SK-N-SH (cell line): ENCODE measurements at regions not wholly inside any gene's neighbourhood (a gene's known extent, or its start where the extent isn't known, plus 50 kb on each side); places are given as distances from the start of the nearest gene placed in this dataset.

Source experiments
- CTCF ChIA-PET: fragments of 300-600, 350-600 bp; formaldehyde crosslinking; extraction: SDS; loops from one replicate; lab custom pipeline; 2021; lab: Yijun Ruan, JAX
- POLR2A ChIA-PET: fragments of 350-600 bp; sonication (Branson Sonifier 250); formaldehyde crosslinking; extraction: SDS; loops from one replicate; lab custom pipeline; 2020; ENCODE audit warnings: antibody characterized with exemption, inconsistent platforms; lab: Yijun Ruan, JAX
- DNase-seq: peaks from one replicate; pipeline ENCODE4 v3.0.0; 2012
- H2AFZ ChIP-seq: fragments of 200-600 bp; sonication (generic); 2 replicates; pipeline ENCODE4 v1.8.1; 2016; ENCODE audit warnings: antibody characterized with exemption, mild to moderate bottlenecking, low read depth
- H3F3A ChIP-seq: fragments of 200-600 bp; sonication (generic); replicated peaks from 2 replicates; pipeline ENCODE3; 2016; ENCODE audit warnings: antibody characterized with exemption, mild to moderate bottlenecking; ENCODE audit not compliant: insufficient read depth
- H3K27ac ChIP-seq, 2 experiments: fragments of 200-500 bp in 1 of 2; fragments of 200-600 bp in 1 of 2; sonication (Bioruptor generic) in 1 of 2; sonication (generic), shearing (Covaris generic) in 1 of 2; 2 replicates each; pipeline versions ENCODE4 v1.5.1 to v1.6.1; 2014 to 2016; ENCODE audit warnings: low read depth in 2 of 2, inconsistent platforms in 1 of 2, low read length in 1 of 2, mild to moderate bottlenecking in 1 of 2, mixed read lengths in 1 of 2
- H3K27me3 ChIP-seq: fragments of 200-600 bp; sonication (generic), shearing (Covaris generic); 2 replicates; pipeline ENCODE4 v1.6.1; 2016; ENCODE audit warnings: mixed run types; ENCODE audit not compliant: insufficient read depth
- H3K36me3 ChIP-seq, 2 experiments: fragments of 200-500 bp in 1 of 2; fragments of 200-600 bp in 1 of 2; sonication (Bioruptor generic) in 1 of 2; sonication (generic) in 1 of 2; replicated peaks in 1 of 2; 2 replicates each; pipeline versions ENCODE3 to v1.5.1; 2014 to 2016; ENCODE audit warnings: low read length in 1 of 2, mild to moderate bottlenecking in 1 of 2; ENCODE audit not compliant: insufficient read depth in 2 of 2, control insufficient read depth in 1 of 2
- H3K4me1 ChIP-seq, 2 experiments: fragments of 200-500 bp in 1 of 2; fragments of 200-600 bp in 1 of 2; sonication (Bioruptor generic) in 1 of 2; sonication (generic), shearing (Covaris generic) in 1 of 2; 2 replicates each; pipeline versions ENCODE4 v1.5.1 to v1.6.1; 2014 to 2016; ENCODE audit warnings: low read depth in 1 of 2, low read length in 1 of 2, mixed run types in 1 of 2; ENCODE audit not compliant: insufficient read depth in 2 of 2, control insufficient read depth in 1 of 2
- H3K4me2 ChIP-seq: fragments of 200-600 bp; sonication (generic), shearing (Covaris generic); 2 replicates; pipeline ENCODE4 v1.6.1; 2017; ENCODE audit warnings: mixed run types
- H3K4me3 ChIP-seq, 2 experiments: fragments of 200-500 bp in 1 of 2; fragments of 200-600 bp in 1 of 2; sonication (Bioruptor generic) in 1 of 2; sonication (generic), shearing (Covaris generic) in 1 of 2; 2 replicates each; pipeline versions ENCODE4 v1.5.1 to v1.8.1; 2014 to 2016; ENCODE audit warnings: low read depth in 2 of 2, inconsistent platforms in 1 of 2, low read length in 1 of 2, mild to moderate bottlenecking in 1 of 2, mixed read lengths in 1 of 2, moderate library complexity in 1 of 2
- H3K79me2 ChIP-seq: fragments of 200-600 bp; sonication (generic); 2 replicates; pipeline ENCODE4 v1.8.1; 2017; ENCODE audit warnings: mild to moderate bottlenecking; ENCODE audit not compliant: insufficient read depth
- H3K9ac ChIP-seq: fragments of 200-600 bp; sonication (generic); 2 replicates; pipeline ENCODE4 v1.6.1; 2017; ENCODE audit warnings: mixed run types
- H3K9me2 ChIP-seq: fragments of 200-600 bp; sonication (generic); 2 replicates; pipeline ENCODE4 v1.6.1; 2017; ENCODE audit warnings: mixed run types
- H3K9me3 ChIP-seq: fragments of 200-600 bp; sonication (generic); 2 replicates; pipeline ENCODE4 v1.6.1; 2017; ENCODE audit warnings: mixed run types, mild to moderate bottlenecking, moderate library complexity
- H4K20me1 ChIP-seq: fragments of 200-600 bp; sonication (generic); 2 replicates; pipeline ENCODE4 v1.6.1; 2017; ENCODE audit warnings: mild to moderate bottlenecking, mixed run types; ENCODE audit not compliant: insufficient read depth
- FOSL2 ChIP-seq: IDR thresholded peaks from 2 replicates; pipeline ENCODE4 v1.4.0; 2012; ENCODE audit warnings: low read depth, mild to moderate bottlenecking, moderate library complexity, borderline replicate concordance
- FOXM1 ChIP-seq: IDR thresholded peaks from 2 replicates; pipeline ENCODE4 v1.4.0; 2012; ENCODE audit warnings: low read depth, mild to moderate bottlenecking
- NRF1 ChIP-seq: IDR thresholded peaks from 2 replicates; pipeline ENCODE4 v1.6.1; 2012; ENCODE audit warnings: low read depth, mild to moderate bottlenecking, low read length
- RAD21 ChIP-seq: IDR thresholded peaks from 2 replicates; pipeline ENCODE4 v1.6.1; 2012; ENCODE audit warnings: mild to moderate bottlenecking, low read length
- SIN3A ChIP-seq: IDR thresholded peaks from 2 replicates; pipeline ENCODE4 v1.6.1; 2012; ENCODE audit warnings: low read depth, mild to moderate bottlenecking, low read length, moderate library complexity, borderline replicate concordance
- SMC3 ChIP-seq: IDR thresholded peaks from 2 replicates; pipeline ENCODE4 v1.6.1; 2012; ENCODE audit warnings: low read depth, low read length, improper control_type of control experiment
- TCF12 ChIP-seq: IDR thresholded peaks from 2 replicates; pipeline ENCODE4 v1.4.0; 2012
- TEAD4 ChIP-seq: IDR thresholded peaks from 2 replicates; pipeline ENCODE4 v1.4.0; 2012; ENCODE audit warnings: mild to moderate bottlenecking, borderline replicate concordance; ENCODE audit not compliant: insufficient read depth
- WGBS: methylation state at CpG from one replicate; pipeline ENCODE4 v1.1.6; 2017; ENCODE audit warnings: low lambda C conversion rate; 5-methylcytosine and 5-hydroxymethylcytosine counted together
- TF ChIP-seq, protein P1 (sequence below): fragments of 150-350 bp; IDR thresholded peaks from 2 replicates; pipeline ENCODE4 v1.6.1; 2017; ENCODE audit warnings: antibody characterized with exemption, low read length, low read depth, borderline replicate concordance
- TF ChIP-seq, protein P2 (sequence below): fragments of 200-600 bp; sonication (generic); IDR thresholded peaks from 2 replicates; pipeline ENCODE4 v1.6.1; 2017; ENCODE audit warnings: antibody characterized with exemption, mild to moderate bottlenecking, moderate library complexity
- TF ChIP-seq, protein P3 (sequence below): fragments of 150-350 bp; IDR thresholded peaks from 2 replicates; pipeline ENCODE4 v1.6.1; 2016; ENCODE audit warnings: mild to moderate bottlenecking, low read depth, low read length

- Histone ChIP-seq H3K79me2 (no peaks in the 10 kb centered on the region), H2AFZ (no peak overlapping the region), H3K9me2 (no peaks in the 10 kb centered on the region), H4K20me1 (peaks cover 6% of the 10 kb centered on the region; the same call in 1 of the 2 replicates), H3K9ac (no peak overlapping the region), H3K4me2 (no peak overlapping the region), H3K27ac (no peak overlapping the region), H3K36me3 (no peaks in the 10 kb centered on the region), H3K4me1 (peaks cover 5 to 26% of the 10 kb centered on the region in 2 experiments; a peak in 2 of 4 replicates), H3K9me3 (no peaks in the 10 kb centered on the region), H3K27me3 (no peaks in the 10 kb centered on the region), H3F3A (peaks cover 23% of the 10 kb centered on the region), H3K4me3 (no peak overlapping the region)
- CTCF ChIA-PET: no interaction called here
- 88% methylated on average over 1 of the region's 1 CpG for WGBS
- POLR2A ChIA-PET: no interaction called here
- TF ChIP-seq RAD21 (no peak), SMC3 (no peak)
- no peak for DNase-seq
These were observed 240.0 kb downstream of the MIAT start for GRCh38 chr22:26897384-26897783.

GRCh38 chr22:26898946-26899605 is 241.7 kb downstream of the MIAT start:
- Histone ChIP-seq H3K4me1 (peaks cover 0 to 10% of the 10 kb centered on the region in 2 experiments; a peak in 1 of 4 replicates), H2AFZ (no peak overlapping the region), H3K4me2 (no peak overlapping the region), H3K27ac (no peak overlapping the region), H3K27me3 (no peaks in the 10 kb centered on the region), H4K20me1 (peaks cover 6% of the 10 kb centered on the region; the same call in 1 of the 2 replicates), H3K4me3 (no peak overlapping the region), H3K36me3 (no peaks in the 10 kb centered on the region), H3K9me2 (no peaks in the 10 kb centered on the region), H3K9ac (no peak overlapping the region), H3K9me3 (no peaks in the 10 kb centered on the region), H3K79me2 (no peaks in the 10 kb centered on the region), H3F3A (peaks cover 22% of the 10 kb centered on the region)
- CTCF ChIA-PET: no interaction called here
- 58% methylated on average over 8 of the region's 8 CpGs for WGBS
- TF ChIP-seq RAD21 (no peak), NRF1 (no peak), FOXM1 (no peak), TCF12 (no peak), SMC3 (no peak), FOSL2 (no peak), TEAD4 (no peak), SIN3A (no peak)
- TF ChIP-seq, protein P1, sequence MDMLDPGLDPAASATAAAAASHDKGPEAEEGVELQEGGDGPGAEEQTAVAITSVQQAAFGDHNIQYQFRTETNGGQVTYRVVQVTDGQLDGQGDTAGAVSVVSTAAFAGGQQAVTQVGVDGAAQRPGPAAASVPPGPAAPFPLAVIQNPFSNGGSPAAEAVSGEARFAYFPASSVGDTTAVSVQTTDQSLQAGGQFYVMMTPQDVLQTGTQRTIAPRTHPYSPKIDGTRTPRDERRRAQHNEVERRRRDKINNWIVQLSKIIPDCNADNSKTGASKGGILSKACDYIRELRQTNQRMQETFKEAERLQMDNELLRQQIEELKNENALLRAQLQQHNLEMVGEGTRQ: no peak
- TF ChIP-seq, protein P2, sequence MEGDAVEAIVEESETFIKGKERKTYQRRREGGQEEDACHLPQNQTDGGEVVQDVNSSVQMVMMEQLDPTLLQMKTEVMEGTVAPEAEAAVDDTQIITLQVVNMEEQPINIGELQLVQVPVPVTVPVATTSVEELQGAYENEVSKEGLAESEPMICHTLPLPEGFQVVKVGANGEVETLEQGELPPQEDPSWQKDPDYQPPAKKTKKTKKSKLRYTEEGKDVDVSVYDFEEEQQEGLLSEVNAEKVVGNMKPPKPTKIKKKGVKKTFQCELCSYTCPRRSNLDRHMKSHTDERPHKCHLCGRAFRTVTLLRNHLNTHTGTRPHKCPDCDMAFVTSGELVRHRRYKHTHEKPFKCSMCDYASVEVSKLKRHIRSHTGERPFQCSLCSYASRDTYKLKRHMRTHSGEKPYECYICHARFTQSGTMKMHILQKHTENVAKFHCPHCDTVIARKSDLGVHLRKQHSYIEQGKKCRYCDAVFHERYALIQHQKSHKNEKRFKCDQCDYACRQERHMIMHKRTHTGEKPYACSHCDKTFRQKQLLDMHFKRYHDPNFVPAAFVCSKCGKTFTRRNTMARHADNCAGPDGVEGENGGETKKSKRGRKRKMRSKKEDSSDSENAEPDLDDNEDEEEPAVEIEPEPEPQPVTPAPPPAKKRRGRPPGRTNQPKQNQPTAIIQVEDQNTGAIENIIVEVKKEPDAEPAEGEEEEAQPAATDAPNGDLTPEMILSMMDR: no peak
- TF ChIP-seq, protein P3, sequence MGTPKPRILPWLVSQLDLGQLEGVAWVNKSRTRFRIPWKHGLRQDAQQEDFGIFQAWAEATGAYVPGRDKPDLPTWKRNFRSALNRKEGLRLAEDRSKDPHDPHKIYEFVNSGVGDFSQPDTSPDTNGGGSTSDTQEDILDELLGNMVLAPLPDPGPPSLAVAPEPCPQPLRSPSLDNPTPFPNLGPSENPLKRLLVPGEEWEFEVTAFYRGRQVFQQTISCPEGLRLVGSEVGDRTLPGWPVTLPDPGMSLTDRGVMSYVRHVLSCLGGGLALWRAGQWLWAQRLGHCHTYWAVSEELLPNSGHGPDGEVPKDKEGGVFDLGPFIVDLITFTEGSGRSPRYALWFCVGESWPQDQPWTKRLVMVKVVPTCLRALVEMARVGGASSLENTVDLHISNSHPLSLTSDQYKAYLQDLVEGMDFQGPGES: no peak
- POLR2A ChIA-PET: no interaction called here
- no peak for DNase-seq
